ENCODE measurements at regions not wholly inside any gene's neighbourhood (a gene's known extent, or its start where the extent isn't known, plus 50 kb on each side); places are given as distances from the start of the nearest gene placed in this dataset.

DNA sequence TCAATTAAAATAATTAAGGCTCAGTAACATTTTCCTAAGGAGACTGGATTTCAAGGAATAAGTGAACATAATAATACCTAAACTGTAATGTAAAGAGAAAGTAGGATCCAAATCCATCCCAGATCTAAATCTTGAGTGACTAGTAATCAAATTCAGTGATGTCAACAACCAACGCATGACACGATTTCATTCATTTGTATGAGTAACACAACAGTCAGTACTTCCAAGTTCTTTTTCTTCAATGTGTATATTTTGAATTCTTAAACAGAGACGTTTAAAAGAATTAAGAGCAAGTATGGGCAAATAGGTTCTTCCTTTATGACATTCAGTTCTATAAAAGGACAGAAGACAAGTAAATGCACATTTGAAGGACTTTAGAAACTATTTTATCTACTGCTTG lies 104.3 kb upstream of the CNTN1 start:
- DNase-seq (ENCODE audit: low spot score in 2 of 2) = no peak
- 87 to 88% methylated on average over 3 of the region's 3 CpGs for WGBS, 2 donors
- Histone ChIP-seq H3K4me1 (no peaks in the 10 kb centered on the region), H3K9me3 (no peaks in the 10 kb centered on the region), H3K4me3 (no peak overlapping the region), H3K27ac (no peak overlapping the region), H3K27me3 (no peaks in the 10 kb centered on the region), H3K36me3 (no peaks in the 10 kb centered on the region)
- TF ChIP-seq POLR2A (IDR thresholded peaks at IDR 0.05) (no peak), EP300 (IDR thresholded peaks at IDR 0.05) (no peak)
- TF ChIP-seq, protein P1, sequence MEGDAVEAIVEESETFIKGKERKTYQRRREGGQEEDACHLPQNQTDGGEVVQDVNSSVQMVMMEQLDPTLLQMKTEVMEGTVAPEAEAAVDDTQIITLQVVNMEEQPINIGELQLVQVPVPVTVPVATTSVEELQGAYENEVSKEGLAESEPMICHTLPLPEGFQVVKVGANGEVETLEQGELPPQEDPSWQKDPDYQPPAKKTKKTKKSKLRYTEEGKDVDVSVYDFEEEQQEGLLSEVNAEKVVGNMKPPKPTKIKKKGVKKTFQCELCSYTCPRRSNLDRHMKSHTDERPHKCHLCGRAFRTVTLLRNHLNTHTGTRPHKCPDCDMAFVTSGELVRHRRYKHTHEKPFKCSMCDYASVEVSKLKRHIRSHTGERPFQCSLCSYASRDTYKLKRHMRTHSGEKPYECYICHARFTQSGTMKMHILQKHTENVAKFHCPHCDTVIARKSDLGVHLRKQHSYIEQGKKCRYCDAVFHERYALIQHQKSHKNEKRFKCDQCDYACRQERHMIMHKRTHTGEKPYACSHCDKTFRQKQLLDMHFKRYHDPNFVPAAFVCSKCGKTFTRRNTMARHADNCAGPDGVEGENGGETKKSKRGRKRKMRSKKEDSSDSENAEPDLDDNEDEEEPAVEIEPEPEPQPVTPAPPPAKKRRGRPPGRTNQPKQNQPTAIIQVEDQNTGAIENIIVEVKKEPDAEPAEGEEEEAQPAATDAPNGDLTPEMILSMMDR (IDR thresholded peaks at IDR 0.05) = no peak

DNA sequence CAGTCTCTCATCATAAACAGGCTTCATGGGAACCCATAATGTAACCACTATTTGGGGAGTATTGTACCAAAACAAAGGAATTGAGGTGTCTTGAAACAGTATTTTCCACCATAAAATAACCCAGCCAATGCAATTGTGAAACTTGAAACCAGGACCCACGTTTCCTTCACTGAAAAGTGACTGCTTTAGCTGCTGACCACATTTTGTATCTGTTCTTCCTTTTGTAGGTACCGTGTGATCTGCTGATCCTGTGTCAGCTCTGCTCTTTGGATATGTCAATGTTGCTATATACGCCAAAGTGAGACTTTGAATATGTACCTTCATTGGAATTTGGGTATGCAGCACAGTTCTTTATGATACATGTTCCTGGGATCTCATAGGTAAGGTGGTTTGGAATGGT lies 95.1 kb upstream of the CNTN1 start:
- no peak for DNase-seq (ENCODE audit: low spot score in 2 of 2)
- Histone ChIP-seq H3K4me3 (no peak overlapping the region), H3K4me1 (no peaks in the 10 kb centered on the region), H3K9me3 (no peaks in the 10 kb centered on the region), H3K27me3 (no peaks in the 10 kb centered on the region), H3K27ac (no peak overlapping the region), H3K36me3 (no peaks in the 10 kb centered on the region)
- TF ChIP-seq POLR2A (IDR thresholded peaks at IDR 0.05) (no peak), EP300 (IDR thresholded peaks at IDR 0.05) (no peak)
- TF ChIP-seq, protein P1 (IDR thresholded peaks at IDR 0.05) = no peak
- WGBS, 2 donors = 75 to 77% methylated on average over 3 of the region's 3 CpGs

DNA sequence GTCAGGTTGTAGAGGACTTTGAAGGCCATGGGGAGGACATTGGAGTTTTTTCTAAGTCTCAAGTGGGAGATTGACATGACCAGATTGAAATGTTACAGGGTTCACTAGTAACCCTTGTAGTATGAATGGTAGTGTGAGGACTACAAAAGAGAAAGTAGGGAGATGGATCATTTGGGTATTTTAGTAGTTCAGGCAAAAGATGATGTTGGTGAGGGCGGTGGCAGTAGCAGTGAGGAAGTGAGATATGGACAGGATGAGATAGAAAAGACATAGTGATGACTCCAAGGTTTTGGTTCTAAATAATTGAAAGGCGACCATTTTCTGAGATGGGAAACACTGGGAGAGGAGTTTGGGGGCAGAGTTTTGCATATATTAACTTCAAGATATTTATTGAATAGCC lies 94.2 kb upstream of the CNTN1 start:
- 83 to 91% methylated on average over 2 of the region's 2 CpGs for WGBS, 2 donors
- TF ChIP-seq, protein P1 (IDR thresholded peaks at IDR 0.05) = no peak
- TF ChIP-seq POLR2A (IDR thresholded peaks at IDR 0.05) (no peak), EP300 (IDR thresholded peaks at IDR 0.05) (no peak)
- no peak overlapping the region for H3K4me3 ChIP-seq
- H3K36me3 ChIP-seq = no peaks in the 10 kb centered on the region
- no peaks in the 10 kb centered on the region for H3K9me3 ChIP-seq
- H3K27ac ChIP-seq = no peak overlapping the region
- H3K4me1 ChIP-seq = no peaks in the 10 kb centered on the region
- H3K27me3 ChIP-seq = no peaks in the 10 kb centered on the region
- DNase-seq (ENCODE audit: low spot score in 2 of 2) = no peak

DNA sequence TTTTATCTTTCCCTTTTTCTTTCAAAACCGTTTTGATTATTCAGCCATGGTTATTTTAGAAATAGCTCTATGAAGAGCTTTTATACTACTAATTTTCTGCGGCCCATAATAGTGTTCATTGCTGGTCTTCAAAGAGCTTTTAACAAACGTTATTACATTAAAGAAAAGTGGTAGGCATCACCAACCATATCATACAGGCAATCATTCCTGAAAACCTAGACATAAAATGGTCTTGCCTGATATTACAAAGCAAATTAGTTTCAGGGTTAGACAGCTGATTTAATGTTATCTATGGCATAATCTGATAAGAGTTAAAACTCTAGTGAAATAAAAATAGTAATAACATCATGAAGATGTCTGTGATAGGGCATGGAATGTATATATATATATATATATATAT lies 89.7 kb upstream of the CNTN1 start:
- Histone ChIP-seq H3K27ac (no peak overlapping the region), H3K27me3 (no peaks in the 10 kb centered on the region), H3K4me1 (no peaks in the 10 kb centered on the region), H3K9me3 (no peaks in the 10 kb centered on the region), H3K36me3 (no peaks in the 10 kb centered on the region), H3K4me3 (no peak overlapping the region)
- WGBS, 2 donors = 55 to 57% methylated on average over 3 of the region's 3 CpGs
- TF ChIP-seq POLR2A (IDR thresholded peaks at IDR 0.05) (no peak), EP300 (IDR thresholded peaks at IDR 0.05) (no peak)
- TF ChIP-seq, protein P1 (IDR thresholded peaks at IDR 0.05) = no peak
- no peak for DNase-seq (ENCODE audit: low spot score in 2 of 2)

GRCh38 chr12:40614923-40615322 lies 77.3 kb upstream of the CNTN1 start:
- TF ChIP-seq EP300 (IDR thresholded peaks at IDR 0.05) (no peak), POLR2A (IDR thresholded peaks at IDR 0.05) (no peak)
- TF ChIP-seq, protein P1 (IDR thresholded peaks at IDR 0.05) = no peak
- Histone ChIP-seq H3K27me3 (no peaks in the 10 kb centered on the region), H3K27ac (no peak overlapping the region), H3K4me1 (peaks cover 0 to 22% (median 3%) of the 10 kb centered on the region in 4 donors), H3K36me3 (no peaks in the 10 kb centered on the region), H3K4me3 (no peak overlapping the region), H3K9me3 (no peaks in the 10 kb centered on the region)
- DNase-seq (ENCODE audit: low spot score in 2 of 2) = no peak
